Pancreas (tissue), 10 donors: ENCODE measurements at regions not wholly inside any gene's neighbourhood (a gene's known extent, or its start where the extent isn't known, plus 50 kb on each side); places are given as distances from the start of the nearest gene placed in this dataset.
"Not testable (repeated sequence)": the region's sequence is repeated elsewhere in the genome, so short reads cannot be mapped to it uniquely, and the experiment has no call there.

Source experiments
- ATAC-seq, 4 donors: fragments of 200-7000 bp; cut with Tn5 transposase; one replicate each; pipeline versions ENCODE4 v1.8.0 to v1.9.1; 2020; ENCODE audit warnings: mild to moderate bottlenecking in 4 of 4, moderate library complexity in 4 of 4
- DNase-seq, 6 donors: peaks; one replicate each; pipeline ENCODE4 v3.0.0-alpha.2; 2020
- FAIRE-seq: peaks from 2 replicates; lab custom pipeline; 2012; peaks lifted over from hg19 to GRCh38; lab: Jason Lieb, UNC
- H3K27ac ChIP-seq, 4 donors: fragments of 200-600 bp; sonication (generic); 1 replicate in 3 of 4; 2 replicates in 1 of 4; pipeline versions ENCODE4 v1.5.0 to v1.8.0; 2020
- H3K27me3 ChIP-seq, 4 donors: fragments of 200-600 bp; one replicate each; pipeline ENCODE4 v1.8.0; 2021
- H3K36me3 ChIP-seq, 3 donors: fragments of 200-600 bp; sonication (generic) in 1 of 3; one replicate each; pipeline versions ENCODE4 v1.5.0 to v1.8.0; 2020 to 2021
- H3K4me1 ChIP-seq, 3 donors: fragments of 200-600 bp; one replicate each; pipeline ENCODE4 v1.8.0; 2021
- H3K4me3 ChIP-seq, 4 donors: fragments of 200-600 bp; sonication (generic) in 2 of 4; one replicate each; pipeline versions ENCODE4 v1.5.0 to v1.8.0; 2020 to 2021
- H3K9me3 ChIP-seq, 4 donors: fragments of 200-600 bp; one replicate each; pipeline ENCODE4 v1.8.0; 2021
- WGBS, 2 donors: extraction: QIAGEN DNeasy Blood & Tissue Kit; methylation state at CpG; one replicate each; pipeline ENCODE4 v1.1.7; 2013; 5-methylcytosine and 5-hydroxymethylcytosine counted together
- intact Hi-C, 3 donors: fragments of 100-400 bp; cut with DNase I; formaldehyde crosslinking; loops; one replicate each; pipeline versions ENCODE4 v1.11.1 to v1.14.2; 2022
- TF ChIP-seq, protein P1 (sequence below), 4 donors: fragments of 200-600 bp; sonication (generic) in 3 of 4; IDR thresholded peaks; one replicate each; pipeline versions ENCODE4 v1.5.0 to v1.8.0; 2021; ENCODE audit warnings: antibody characterized with exemption in 4 of 4
- donor health status: healthy with polysubstance abuse.
- donor health status: DM: no; HTN: no; CAD: no; lungs with moderate emphysema.
- donor health status: DM: no; HTN: no; CAD: no.
- donor health status: control.
- donor health status: control.
- donor health status: Bipolar disorder and iron deficiency.
- donor health status: DM: yes; HTN: yes; CAD: no.
- donor health status: DM: no; HTN: no; CAD: no.
- donor health status: DM: no; HTN: no; CAD: no.
- donor health status: DM: yes; HTN: yes; CAD: no.

DNA sequence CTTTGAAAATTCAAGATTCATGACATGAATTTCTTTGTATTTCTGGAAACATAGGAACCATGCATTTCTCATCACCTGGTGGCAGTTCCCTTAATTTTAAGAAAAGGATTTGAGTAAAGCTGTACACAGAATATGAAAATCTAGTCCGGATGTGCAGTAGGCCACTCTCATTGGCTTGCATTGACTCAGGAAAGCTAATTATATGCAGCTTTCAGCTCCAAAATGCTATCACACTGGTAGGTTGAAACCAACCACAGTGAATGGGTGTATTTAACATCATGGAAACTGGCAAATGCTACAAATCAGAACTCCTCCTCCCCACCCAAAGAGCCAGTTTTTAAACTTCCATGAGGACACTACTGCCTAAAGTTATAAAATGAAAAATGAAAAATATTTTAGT lies 161.6 kb upstream of the FBXL17 start:
- Histone ChIP-seq H3K4me3 (no peak overlapping the region), H3K27ac (no peak overlapping the region), H3K36me3 (no peaks in the 10 kb centered on the region), H3K4me1 (no peaks in the 10 kb centered on the region), H3K9me3 (no peaks in the 10 kb centered on the region), H3K27me3 (no peaks in the 10 kb centered on the region)
- 72 to 78% methylated on average over 1 of the region's 1 CpG for WGBS, 2 donors
- intact Hi-C loops, result no loop called here
- no peak for DNase-seq
- no peak for FAIRE-seq
- TF ChIP-seq, protein P1, sequence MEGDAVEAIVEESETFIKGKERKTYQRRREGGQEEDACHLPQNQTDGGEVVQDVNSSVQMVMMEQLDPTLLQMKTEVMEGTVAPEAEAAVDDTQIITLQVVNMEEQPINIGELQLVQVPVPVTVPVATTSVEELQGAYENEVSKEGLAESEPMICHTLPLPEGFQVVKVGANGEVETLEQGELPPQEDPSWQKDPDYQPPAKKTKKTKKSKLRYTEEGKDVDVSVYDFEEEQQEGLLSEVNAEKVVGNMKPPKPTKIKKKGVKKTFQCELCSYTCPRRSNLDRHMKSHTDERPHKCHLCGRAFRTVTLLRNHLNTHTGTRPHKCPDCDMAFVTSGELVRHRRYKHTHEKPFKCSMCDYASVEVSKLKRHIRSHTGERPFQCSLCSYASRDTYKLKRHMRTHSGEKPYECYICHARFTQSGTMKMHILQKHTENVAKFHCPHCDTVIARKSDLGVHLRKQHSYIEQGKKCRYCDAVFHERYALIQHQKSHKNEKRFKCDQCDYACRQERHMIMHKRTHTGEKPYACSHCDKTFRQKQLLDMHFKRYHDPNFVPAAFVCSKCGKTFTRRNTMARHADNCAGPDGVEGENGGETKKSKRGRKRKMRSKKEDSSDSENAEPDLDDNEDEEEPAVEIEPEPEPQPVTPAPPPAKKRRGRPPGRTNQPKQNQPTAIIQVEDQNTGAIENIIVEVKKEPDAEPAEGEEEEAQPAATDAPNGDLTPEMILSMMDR (IDR thresholded peaks at IDR 0.05), result no peak
- ATAC-seq, result no peak

DNA sequence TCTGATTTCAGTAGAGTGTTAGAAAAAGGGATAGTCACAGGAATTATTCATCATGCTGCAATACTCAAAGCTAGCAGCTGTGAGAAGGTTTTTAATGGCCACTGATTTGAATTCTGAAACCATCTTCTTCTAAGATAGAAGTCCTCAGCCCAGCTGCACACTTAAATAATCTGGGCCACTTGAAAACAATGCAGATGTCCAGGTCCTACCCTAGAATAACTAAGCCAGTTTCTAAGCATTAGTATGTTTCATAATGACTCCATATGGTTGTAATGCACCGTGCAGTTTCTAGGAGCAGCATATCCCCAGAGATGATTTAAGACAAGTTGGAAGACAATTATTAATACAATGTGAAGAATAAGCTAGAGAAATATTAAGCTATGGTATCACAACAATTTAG lies 159.9 kb upstream of the FBXL17 start:
- no peaks in the 10 kb centered on the region for H3K9me3 ChIP-seq
- intact Hi-C loops, result no loop called here
- WGBS, 2 donors, result 92 to 93% methylated on average over 1 of the region's 1 CpG
- H3K27ac ChIP-seq, result no peak overlapping the region
- FAIRE-seq, result no peak
- no peak for ATAC-seq
- DNase-seq, result no peak
- TF ChIP-seq, protein P1 (IDR thresholded peaks at IDR 0.05), result no peak
- H3K4me1 ChIP-seq, result no peaks in the 10 kb centered on the region
- no peak overlapping the region for H3K4me3 ChIP-seq
- no peaks in the 10 kb centered on the region for H3K36me3 ChIP-seq
- H3K27me3 ChIP-seq, result no peaks in the 10 kb centered on the region

DNA sequence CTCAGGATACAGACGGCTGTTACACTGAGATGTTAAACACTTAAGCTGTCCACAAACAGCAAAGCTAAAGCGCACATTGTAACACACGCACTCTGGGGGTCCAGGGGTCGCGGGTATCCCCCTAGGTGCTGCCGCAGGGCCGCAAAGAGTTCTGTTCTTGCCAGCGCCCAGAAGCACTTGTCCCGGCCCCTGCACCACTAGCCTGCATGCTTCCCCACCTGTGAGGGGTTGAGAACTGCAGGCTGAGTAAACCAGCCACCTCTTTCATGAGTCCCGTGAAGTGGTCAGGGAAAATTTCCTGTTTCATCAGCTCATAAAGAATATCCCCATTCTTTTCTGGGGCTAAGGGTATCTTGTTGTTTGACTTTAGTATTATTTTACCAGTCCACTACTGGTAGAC lies 154.4 kb upstream of the FBXL17 start:
- WGBS, 2 donors, result 69 to 74% methylated on average over 10 of the region's 10 CpGs
- H3K4me3 ChIP-seq, result no peak overlapping the region
- H3K36me3 ChIP-seq, result no peaks in the 10 kb centered on the region
- H3K27me3 ChIP-seq, result no peaks in the 10 kb centered on the region
- intact Hi-C loops, result no loop called here
- H3K27ac ChIP-seq, result no peak overlapping the region
- H3K4me1 ChIP-seq, result no peaks in the 10 kb centered on the region
- H3K9me3 ChIP-seq, result no peaks in the 10 kb centered on the region
- ATAC-seq (no peak), FAIRE-seq (no peak), DNase-seq (no peak)
- TF ChIP-seq, protein P1 (IDR thresholded peaks at IDR 0.05), result no peak

DNA sequence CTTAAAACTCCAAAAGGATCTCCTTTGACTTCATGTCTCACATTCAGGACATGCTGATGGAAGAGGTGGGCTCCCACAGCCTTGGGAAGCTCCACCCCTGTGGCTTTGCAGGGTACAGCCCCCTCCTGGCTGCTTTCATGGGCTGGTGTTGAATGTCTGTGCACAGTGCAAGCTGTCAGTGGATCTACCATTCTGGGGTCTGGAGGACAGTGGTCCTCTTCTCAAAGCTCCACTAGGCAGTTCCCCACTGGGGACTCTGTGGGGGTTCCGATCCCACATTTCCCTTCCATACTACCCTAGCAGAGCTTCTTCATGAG lies 150.2 kb upstream of the FBXL17 start:
- H3K36me3 ChIP-seq, DNase-seq, FAIRE-seq, H3K4me3 ChIP-seq, H3K9me3 ChIP-seq, ATAC-seq, H3K4me1 ChIP-seq, H3K27me3 ChIP-seq, H3K27ac ChIP-seq, intact Hi-C loops: not testable (repeated sequence)
- 98 to 100% methylated on average over 1 of the region's 1 CpG for WGBS, 2 donors

DNA sequence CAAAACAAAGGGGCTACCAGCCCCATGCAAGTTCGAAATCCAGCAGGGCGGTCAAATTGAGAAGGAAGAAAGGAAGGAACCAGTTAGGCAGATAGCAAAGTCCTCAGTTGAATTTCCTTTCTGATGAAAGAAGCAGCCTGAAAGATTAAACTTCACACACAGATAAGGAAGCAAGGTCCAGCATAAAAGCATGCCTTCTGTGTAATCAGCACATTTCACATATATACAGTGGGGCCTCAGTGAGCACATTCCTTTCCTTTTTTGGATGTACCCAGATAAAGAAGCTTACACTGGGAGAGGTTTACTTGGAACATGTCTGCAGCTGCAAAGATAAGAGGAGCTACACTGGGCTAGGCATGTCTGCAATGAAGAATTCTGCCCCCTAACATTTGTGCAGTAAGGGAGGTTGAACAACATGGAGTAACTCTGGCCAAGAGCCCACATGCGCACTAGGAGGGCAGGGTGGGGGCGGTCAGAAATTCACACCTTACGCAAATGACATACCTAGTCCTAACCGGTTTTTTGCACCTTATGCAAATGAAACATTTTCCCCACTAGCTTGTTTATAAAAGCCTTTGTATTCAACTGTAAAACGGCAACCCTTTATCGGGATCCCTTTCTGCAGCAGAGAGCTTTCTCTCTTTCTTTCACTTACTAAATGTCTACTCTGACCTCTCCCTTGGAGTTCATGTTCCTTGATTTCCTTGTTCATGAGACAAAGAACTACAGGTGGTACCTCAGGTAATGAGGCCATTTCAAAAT lies 149.7 kb upstream of the FBXL17 start:
- Histone ChIP-seq H3K4me3 (no peak overlapping the region), H3K27me3 (no peaks in the 10 kb centered on the region), H3K36me3 (no peaks in the 10 kb centered on the region), H3K27ac (no peak overlapping the region), H3K9me3 (no peaks in the 10 kb centered on the region), H3K4me1 (no peaks in the 10 kb centered on the region)
- TF ChIP-seq, protein P1 (IDR thresholded peaks at IDR 0.05), result no peak
- 65 to 68% methylated on average over 8 of the region's 8 CpGs for WGBS, 2 donors
- DNase-seq (no peak), FAIRE-seq (no peak), ATAC-seq (no peak)
- intact Hi-C loops, result no loop called here
